ENCODE measurements at regions not wholly inside any gene's neighbourhood (a gene's known extent, or its start where the extent isn't known, plus 50 kb on each side); places are given as distances from the start of the nearest gene placed in this dataset.

DNA sequence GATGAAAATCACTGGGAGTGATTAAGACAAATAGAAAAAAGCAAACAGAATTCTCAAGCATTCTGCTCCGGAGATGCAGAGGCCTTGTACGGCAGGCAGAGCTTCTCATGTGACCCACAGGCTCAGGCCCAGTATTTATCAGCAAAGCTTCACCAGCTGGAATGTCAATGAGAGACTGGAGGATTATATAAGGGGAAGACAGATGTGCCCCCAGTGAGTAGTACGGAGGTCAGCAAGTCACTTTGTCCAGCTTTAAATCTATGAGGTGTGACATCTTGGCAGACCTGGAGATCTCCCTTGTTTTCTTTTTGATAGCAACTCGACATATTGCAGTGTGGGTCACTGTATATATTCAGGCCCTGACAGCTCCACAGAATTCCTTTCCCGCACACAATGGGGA lies 106.8 kb downstream of the HHIPL2 start:
- no peaks in the 10 kb centered on the region for H3K36me3 ChIP-seq
- intact Hi-C loops (cut with DNase I; ENCODE audit: low total_unique reads) (no loop called here), in situ Hi-C loops (cut with MboI; ENCODE audit: low pct_ligation_motif_present in 1 of 4, low pct_unique_long_range_greater_than_20kb in 1 of 4, low sequenced_read_pairs in 3 of 4) (loop anchor here in 1 of 4 donors (10.0 kb wide), 1 partner anchor 676 kb away; no protein-coding TSS in a partner anchor)
- TF ChIP-seq POLR2A (IDR thresholded peaks at IDR 0.05): no peak
- TF ChIP-seq POLR2AphosphoS5 (IDR thresholded peaks at IDR 0.05): no peak
- TF ChIP-seq EP300 (IDR thresholded peaks at IDR 0.05; ENCODE audit: low read depth): no peak
- TF ChIP-seq, protein P1, sequence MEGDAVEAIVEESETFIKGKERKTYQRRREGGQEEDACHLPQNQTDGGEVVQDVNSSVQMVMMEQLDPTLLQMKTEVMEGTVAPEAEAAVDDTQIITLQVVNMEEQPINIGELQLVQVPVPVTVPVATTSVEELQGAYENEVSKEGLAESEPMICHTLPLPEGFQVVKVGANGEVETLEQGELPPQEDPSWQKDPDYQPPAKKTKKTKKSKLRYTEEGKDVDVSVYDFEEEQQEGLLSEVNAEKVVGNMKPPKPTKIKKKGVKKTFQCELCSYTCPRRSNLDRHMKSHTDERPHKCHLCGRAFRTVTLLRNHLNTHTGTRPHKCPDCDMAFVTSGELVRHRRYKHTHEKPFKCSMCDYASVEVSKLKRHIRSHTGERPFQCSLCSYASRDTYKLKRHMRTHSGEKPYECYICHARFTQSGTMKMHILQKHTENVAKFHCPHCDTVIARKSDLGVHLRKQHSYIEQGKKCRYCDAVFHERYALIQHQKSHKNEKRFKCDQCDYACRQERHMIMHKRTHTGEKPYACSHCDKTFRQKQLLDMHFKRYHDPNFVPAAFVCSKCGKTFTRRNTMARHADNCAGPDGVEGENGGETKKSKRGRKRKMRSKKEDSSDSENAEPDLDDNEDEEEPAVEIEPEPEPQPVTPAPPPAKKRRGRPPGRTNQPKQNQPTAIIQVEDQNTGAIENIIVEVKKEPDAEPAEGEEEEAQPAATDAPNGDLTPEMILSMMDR (IDR thresholded peaks at IDR 0.05): no peak
- no peak overlapping the region for H3K27ac ChIP-seq
- no peak overlapping the region for H3K4me3 ChIP-seq
- H3K4me1 ChIP-seq: no peaks in the 10 kb centered on the region
- no peak for DNase-seq
- 63 to 67% methylated on average over 2 to 5 of the region's 5 CpGs for WGBS, 2 donors (ENCODE audit: low coverage in 1 of 2)
- H3K27me3 ChIP-seq: no peaks in the 10 kb centered on the region
- no peaks in the 10 kb centered on the region for H3K9me3 ChIP-seq

DNA sequence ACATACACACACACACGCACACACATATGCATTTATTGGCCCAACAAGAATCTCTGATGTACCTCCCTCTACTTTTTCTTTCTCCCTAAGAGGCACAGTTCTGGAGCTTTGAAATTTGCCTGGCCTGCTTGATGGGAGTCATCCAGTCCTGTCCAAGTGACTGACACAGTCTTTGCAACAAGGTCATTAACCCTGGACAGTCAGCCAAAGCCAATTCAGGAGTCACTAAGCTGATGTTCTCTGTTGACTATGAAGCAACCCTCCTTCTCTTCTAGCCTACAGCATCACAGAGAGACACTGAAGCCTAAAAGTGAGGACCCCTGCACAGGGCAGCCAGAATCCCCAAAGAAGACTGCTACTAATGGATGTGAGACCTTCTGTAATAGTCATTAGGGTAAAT lies 123.1 kb downstream of the HHIPL2 start:
- 80 to 95% methylated on average over 1 of the region's 1 CpG for WGBS, 2 donors (ENCODE audit: low coverage in 1 of 2)
- no peak for DNase-seq
- no peaks in the 10 kb centered on the region for H3K4me1 ChIP-seq
- in situ Hi-C loops (cut with MboI; ENCODE audit: low pct_ligation_motif_present in 1 of 4, low pct_unique_long_range_greater_than_20kb in 1 of 4, low sequenced_read_pairs in 3 of 4) (no loop called here), intact Hi-C loops (cut with DNase I; ENCODE audit: low total_unique reads) (no loop called here)
- no peak overlapping the region for H3K27ac ChIP-seq
- H3K4me3 ChIP-seq: no peak overlapping the region
- no peaks in the 10 kb centered on the region for H3K36me3 ChIP-seq
- H3K27me3 ChIP-seq: no peaks in the 10 kb centered on the region
- H3K9me3 ChIP-seq: no peaks in the 10 kb centered on the region
- TF ChIP-seq, protein P1 (IDR thresholded peaks at IDR 0.05): no peak
- no peak for TF ChIP-seq EP300 (IDR thresholded peaks at IDR 0.05; ENCODE audit: low read depth)
- TF ChIP-seq POLR2A (IDR thresholded peaks at IDR 0.05): no peak
- no peak for TF ChIP-seq POLR2AphosphoS5 (IDR thresholded peaks at IDR 0.05)

DNA sequence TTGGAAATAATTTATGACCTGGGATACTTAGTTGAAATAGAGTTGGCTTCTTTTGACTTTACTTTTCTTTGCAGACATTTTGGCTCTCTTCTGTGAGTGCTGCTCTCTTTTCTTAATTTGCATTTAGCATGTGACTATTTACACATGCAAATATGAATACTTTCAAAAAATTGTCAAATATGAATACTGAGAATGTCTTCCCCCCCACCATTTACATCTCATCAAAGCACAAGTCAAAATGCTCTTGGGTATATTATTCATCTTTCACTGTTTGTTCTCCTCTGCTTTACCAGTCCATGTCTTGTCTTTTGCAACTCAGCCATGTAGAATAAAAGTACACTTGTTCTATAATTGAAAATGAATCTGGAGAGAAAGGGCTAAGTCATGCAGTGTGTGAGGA lies 126.5 kb downstream of the HHIPL2 start:
- DNase-seq: no peak
- no peak overlapping the region for H3K27ac ChIP-seq
- no peaks in the 10 kb centered on the region for H3K27me3 ChIP-seq
- no peaks in the 10 kb centered on the region for H3K9me3 ChIP-seq
- no peak overlapping the region for H3K4me3 ChIP-seq
- intact Hi-C loops (cut with DNase I; ENCODE audit: low total_unique reads) (no loop called here), in situ Hi-C loops (cut with MboI; ENCODE audit: low pct_ligation_motif_present in 1 of 4, low pct_unique_long_range_greater_than_20kb in 1 of 4, low sequenced_read_pairs in 3 of 4) (no loop called here)
- TF ChIP-seq, protein P1 (IDR thresholded peaks at IDR 0.05): no peak
- H3K36me3 ChIP-seq: no peaks in the 10 kb centered on the region
- no peaks in the 10 kb centered on the region for H3K4me1 ChIP-seq

DNA sequence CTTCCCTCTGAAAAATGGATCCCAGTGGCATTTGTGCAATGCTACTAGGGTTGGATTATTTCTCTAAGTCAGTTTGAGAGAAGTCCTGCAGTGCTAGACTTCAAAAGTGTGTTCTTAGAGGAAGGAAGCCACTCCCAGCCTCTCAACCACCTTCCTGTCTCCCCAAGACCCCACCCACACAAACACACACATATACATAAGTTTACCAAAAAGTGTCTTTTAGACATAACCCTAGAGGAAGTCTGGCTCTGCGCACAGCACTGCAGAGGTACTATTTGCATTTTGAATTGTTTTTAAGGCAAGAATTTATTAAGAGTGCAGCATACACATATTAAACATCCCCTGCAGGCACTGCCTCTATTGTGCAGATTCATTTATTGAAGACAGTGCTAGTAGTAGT lies 127.3 kb downstream of the HHIPL2 start:
- no peak for DNase-seq
- H3K4me1 ChIP-seq: no peaks in the 10 kb centered on the region
- H3K27me3 ChIP-seq: no peaks in the 10 kb centered on the region
- H3K9me3 ChIP-seq: no peaks in the 10 kb centered on the region
- H3K27ac ChIP-seq: no peak overlapping the region
- intact Hi-C loops (cut with DNase I; ENCODE audit: low total_unique reads) (no loop called here), in situ Hi-C loops (cut with MboI; ENCODE audit: low pct_ligation_motif_present in 1 of 4, low pct_unique_long_range_greater_than_20kb in 1 of 4, low sequenced_read_pairs in 3 of 4) (no loop called here)
- TF ChIP-seq POLR2A (IDR thresholded peaks at IDR 0.05): no peak
- TF ChIP-seq, protein P1 (IDR thresholded peaks at IDR 0.05): no peak
- no peak for TF ChIP-seq EP300 (IDR thresholded peaks at IDR 0.05; ENCODE audit: low read depth)
- TF ChIP-seq POLR2AphosphoS5 (IDR thresholded peaks at IDR 0.05): no peak
- 68% methylated on average over 1 of the region's 1 CpG; no CpG with 5 or more reads in 1 of the 2 donors for WGBS, 2 donors (ENCODE audit: low coverage in 1 of 2)
- no peaks in the 10 kb centered on the region for H3K36me3 ChIP-seq
- H3K4me3 ChIP-seq: no peak overlapping the region
